GM19324 (cell line): ENCODE measurements at regions not wholly inside any gene's neighbourhood (a gene's known extent, or its start where the extent isn't known, plus 50 kb on each side); places are given as distances from the start of the nearest gene placed in this dataset.

Experiments used
- ATAC-seq: cut with Tn5 transposase; IDR thresholded peaks from one replicate; pipeline ENCODE4 v1.9.1; 2021; ENCODE audit warnings: mild to moderate bottlenecking, moderate library complexity; ENCODE audit not compliant: unreplicated experiment, low FRiP score

DNA sequence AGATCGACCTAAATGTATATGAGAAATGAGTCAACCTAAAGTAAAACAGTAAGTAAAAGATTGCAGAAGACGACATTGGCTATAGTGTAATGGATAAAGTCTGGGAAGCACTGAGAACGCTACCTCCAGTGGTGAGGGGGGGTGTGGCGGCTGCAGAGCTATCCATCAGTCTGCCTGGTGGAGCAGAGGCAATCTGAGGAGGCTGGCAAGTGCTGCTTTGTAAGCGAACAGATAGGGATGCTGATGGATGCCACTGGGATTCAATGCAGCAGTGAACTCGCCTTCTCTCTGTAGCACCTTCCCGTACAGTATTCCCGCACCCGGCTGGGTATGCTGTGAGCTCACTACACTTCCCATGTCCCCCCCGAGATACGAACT lies 261.5 kb downstream of the NSG2 start:
- no peak for ATAC-seq

DNA sequence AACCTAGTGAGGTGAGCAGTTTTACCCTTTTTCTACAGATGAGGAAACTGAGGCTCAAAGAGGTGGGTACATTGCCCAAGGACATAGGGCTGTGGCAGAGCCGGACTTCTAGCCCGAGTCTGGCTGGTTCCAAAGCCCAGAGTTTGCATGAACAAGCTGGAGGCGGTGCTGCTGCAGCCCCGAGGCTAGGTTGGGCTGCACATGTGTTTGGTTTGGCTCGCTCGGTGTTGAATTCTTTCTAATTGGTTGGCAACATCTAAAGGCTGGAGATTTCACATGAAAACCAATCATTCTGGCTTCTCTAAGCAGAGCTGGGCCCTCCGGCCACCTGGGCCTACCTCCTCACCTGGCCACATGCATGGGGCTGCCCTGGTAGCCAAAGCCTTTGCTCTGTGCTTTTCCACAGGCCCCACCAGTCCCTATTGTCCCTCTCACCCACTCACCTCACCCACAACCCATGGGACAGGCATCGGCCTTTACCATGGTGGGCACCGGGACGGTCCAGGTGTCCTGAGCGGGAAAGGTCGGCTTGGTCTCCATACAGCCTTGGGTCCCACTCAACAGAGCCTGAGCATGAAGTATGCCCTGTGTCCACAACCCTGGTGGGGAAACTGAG lies 262.3 kb downstream of the NSG2 start:
- no peak for ATAC-seq

DNA sequence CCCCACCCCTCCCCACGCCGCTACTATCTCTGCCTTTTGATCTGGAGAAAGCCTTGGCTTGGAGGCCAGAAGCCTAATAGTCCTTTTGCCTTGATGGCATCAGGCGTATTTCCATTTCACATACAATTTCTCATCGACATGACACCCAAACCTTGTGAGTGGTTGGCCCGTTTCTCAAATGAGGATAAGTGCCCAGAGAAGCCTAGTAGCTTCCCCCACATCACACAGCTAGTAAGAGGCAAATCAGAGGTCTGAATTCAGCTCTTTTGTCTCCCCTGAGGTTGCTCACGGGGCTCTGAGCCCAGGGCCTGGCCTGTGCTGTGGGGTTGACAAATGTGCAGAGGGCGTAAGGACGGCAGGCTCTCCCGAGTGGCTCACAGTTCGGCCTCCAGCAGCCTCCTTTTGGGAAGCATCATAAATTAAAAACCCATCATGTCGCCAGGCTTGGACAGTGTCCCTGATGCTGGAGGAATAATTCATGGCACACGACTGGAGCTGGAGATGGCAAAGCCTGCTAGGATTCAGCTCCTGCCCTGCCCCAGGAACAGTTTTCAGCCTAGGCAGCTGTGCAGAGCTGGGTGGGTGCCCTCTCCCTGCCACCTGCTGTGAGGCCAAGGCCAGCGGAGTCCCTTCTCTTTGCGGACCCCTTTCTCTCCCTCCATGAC lies 263.8 kb downstream of the NSG2 start:
- no peak for ATAC-seq

GRCh38 chr5:174310243-174310642 lies 264.7 kb downstream of the NSG2 start:
- ATAC-seq, result no peak

DNA sequence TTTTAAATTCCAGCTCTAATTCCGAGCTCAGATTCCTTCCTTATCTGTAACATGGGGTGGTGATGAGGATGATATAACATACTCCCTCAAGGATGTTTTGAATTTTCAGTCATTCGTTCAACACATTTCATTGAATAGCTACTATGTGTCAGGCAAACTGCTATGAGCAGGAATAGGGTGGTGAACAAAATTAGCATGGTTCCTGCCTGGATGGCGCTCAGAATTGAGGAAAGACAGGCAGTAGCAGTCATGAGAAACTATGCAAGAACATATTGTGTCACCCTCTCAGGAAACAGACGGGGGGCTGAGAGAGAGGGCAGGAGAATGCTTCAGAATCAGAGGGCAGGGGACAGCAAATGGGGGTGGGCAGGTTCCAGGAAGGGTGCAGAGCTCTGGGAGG lies 265.2 kb downstream of the NSG2 start:
- no peak for ATAC-seq

GRCh38 chr5:174311121-174311520 lies 265.6 kb downstream of the NSG2 start:
- no peak for ATAC-seq

DNA sequence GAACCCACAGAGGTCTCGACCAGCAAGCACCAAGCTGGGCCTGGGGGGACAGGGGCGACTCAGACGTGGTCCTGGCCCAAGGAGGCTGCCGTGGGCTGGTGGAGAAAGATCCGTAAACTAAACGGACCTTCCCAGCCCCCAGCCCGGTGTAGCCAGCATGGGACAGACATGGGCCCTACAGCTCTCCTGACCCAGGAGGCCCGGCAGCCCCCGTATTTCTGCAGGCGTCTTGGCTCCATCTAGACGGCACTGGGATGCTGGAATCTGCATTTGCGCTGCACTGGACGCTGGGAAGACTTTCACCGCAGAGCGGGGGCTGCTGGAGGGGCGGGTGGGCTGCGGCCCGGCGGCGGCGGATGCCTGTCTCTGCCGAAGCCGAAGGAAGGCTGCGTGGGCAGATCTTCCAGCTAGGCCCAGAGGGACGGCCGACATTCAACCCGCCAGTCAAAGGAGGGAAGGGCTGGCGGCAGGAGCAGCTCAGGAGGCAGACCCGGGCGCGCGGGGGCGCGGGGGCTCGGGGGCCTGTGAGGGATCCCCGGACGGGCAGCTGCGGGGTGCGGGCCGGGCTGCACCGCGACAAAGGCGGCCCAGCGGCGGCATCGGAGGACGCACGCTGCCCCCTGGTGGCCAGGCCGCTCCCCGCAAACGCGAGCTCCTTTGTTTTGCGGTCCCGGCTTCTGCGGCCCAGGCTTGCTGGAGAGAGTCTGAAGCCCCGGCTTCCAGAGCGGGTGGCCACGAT lies 266.2 kb downstream of the NSG2 start:
- peak; percentile 61 for ATAC-seq

DNA sequence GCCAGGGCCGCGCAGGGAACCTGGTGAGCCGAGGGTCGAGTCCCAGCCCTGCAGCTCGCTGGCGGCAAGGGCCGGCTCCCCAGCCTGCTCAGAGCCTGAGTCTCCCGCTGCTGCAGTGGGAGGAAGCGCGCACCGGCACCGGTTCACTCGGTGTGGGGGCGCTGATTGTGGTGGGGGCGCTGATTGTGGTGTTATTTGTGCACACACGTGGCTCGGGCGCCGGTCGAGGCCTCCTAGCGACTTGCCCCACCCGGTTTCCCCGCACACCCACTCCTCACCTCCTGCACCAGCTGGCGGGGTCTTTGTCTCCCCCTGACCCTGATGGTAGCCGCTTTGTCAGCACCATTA lies 266.7 kb downstream of the NSG2 start:
- peak; percentile 5 for ATAC-seq

DNA sequence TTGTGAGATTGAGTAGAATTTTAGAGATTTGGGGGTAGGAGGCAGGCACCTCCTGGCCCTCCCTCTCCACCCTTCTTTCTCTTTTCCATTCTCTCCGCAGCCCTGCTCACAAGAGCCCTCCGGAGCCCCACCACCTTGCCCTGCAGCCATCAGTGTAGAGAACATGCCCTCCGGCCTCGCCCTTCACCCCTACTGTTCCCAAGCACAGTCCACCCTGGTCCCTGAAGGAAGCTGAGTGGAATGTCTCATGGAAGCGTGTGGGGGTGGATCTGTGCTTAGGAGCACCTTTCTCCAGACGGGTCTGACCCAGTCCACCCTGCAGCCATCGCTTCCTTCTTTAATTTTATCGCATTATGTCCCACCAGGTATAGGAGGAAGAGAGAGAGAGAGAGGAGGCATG lies 267.1 kb downstream of the NSG2 start:
- ATAC-seq, result no peak

DNA sequence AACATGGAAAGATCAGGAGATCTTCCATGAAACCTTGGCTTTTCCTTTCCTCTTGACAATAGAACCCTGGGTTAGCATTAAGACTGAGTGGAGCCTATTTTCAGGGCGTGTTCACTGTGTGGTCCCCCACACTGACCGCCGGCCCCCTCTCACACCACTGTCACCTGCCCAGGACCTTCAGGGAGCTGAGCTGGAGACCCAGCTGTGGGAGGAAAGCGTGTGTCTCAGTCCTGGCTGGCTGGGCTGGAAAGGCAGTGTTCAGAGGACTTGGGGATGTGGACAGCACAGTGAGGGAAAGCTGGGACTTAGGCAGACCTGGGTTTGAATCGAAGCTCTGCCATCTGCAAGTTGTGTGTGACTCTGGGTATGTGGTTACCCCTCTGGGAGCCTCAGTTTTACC lies 268.1 kb downstream of the NSG2 start:
- no peak for ATAC-seq

DNA sequence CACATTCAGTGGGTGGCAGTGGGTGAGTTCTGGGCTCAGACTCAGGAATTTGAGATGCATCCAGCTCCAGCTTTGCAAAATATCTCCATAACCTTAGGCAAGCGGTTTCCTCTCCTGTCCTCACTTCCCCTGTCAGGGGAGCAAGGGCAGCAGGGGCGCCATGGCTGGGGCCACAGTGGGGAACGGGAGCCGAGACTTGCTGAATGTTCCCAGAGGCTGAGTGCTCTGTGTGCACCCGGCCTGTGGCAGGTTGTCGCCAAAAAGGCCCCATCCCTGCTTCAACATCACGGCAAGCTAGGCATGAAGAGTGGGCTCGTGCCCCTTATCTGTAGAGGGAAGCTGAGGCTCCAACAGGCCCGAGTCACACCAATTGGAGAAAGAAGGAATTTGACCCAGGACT lies 268.8 kb downstream of the NSG2 start:
- ATAC-seq, result no peak

- ATAC-seq, result no peak
Observed at GRCh38 chr5:174315471-174315870, 270.0 kb downstream of the NSG2 start.

DNA sequence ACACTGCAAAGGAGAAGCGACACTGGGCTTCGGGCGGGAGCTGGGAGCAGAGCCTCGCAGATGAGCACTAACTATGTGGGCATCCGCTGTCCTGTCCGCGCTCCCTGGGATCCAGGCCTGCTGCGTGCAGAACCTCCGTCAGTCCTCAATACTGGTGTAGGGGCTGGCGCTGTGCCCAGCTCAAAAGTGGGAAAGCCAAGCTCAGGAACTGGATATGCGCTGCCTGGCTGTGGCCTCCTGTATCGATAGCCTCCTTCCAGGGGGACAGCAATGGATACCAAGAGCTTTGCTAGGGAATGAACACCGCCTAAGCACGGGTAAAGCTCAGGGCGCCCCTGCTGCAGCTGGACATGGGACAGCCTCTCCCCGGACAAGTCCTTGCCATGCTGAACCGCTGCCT lies 270.4 kb downstream of the NSG2 start:
- no peak for ATAC-seq

DNA sequence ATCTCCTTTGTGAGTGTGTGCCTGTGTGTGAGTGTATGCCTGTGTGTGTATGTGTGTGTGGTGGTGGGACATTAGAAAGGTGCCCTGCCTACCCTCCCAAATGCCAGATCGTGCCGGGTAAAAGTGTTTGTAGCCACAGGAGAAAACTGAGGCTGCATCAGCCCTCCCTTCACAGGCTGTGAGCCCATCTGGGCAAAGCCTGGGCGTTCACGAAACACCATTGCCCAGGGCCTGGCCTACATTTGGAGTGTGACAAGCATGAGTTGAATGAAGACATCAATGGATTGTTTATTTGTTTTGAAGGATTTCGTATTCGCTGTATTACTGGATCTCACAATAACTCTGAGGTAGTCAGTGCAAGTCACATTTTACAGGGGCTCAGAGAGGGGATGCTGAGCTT lies 270.8 kb downstream of the NSG2 start:
- no peak for ATAC-seq

- ATAC-seq, result no peak
Observed at GRCh38 chr5:174317256-174317894, 271.9 kb downstream of the NSG2 start.

DNA sequence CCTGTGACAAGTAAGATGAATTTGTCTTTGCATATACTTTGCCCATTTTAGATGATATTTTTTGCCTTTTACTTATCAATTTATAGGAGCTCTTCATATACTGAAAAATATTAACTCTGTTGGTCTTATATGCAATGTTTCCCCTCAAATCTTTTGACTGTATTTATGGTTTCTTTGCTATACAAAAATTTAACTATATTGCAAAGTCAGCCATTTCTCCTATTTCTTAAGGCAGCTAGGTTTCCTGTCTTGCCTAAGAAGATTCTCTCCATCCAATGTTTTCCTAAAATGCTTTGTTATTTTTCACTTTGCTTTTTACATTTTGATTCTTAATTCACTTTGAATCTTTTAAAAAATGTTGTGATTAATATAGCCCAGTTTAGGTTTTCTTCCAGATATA lies 273.1 kb downstream of the NSG2 start:
- ATAC-seq, result no peak

DNA sequence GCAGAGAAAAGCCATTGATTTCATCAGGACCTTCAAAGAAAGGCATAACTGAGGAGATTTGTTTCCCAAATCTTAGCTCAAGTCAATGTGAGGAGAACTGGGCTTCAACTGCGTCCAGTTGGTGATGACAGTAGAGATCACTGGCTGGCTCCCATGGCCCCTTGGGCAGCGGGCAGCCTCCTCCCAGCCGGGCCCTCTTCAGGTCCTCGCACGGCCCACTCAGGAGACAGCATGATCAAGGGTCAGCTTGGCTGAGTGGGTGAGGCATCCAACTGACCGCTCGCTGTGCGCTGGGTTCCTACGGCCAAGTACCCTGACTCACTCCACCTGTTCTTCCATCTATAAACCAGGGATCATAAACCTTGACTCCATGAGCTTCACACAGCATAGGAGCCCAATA lies 274.0 kb downstream of the NSG2 start:
- no peak for ATAC-seq

- no peak for ATAC-seq
Observed at GRCh38 chr5:174320051-174320450, 274.5 kb downstream of the NSG2 start.

- peak; percentile 62 for ATAC-seq
Observed at GRCh38 chr5:174323878-174324281, 278.4 kb downstream of the NSG2 start.

DNA sequence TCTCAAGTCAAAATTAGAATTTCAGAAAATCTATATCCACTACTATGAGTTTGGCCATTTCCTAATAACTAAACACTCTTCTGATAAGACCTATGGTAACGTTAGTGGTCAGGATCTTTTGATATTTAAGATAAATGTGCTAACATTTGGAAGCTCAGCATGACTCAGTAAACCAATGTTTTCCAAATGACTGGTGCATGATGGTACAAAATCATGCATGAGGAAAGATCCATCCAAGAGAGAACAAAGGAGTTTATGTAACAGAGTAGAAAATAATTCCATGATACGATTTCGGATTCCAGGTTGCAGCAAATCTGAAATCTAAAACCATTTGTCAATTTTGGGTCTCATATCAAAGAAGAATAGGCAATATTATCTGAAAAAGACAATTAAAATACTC lies 279.2 kb downstream of the NSG2 start:
- no peak for ATAC-seq

- ATAC-seq, result no peak
Observed at GRCh38 chr5:174325431-174325830, 279.9 kb downstream of the NSG2 start.

DNA sequence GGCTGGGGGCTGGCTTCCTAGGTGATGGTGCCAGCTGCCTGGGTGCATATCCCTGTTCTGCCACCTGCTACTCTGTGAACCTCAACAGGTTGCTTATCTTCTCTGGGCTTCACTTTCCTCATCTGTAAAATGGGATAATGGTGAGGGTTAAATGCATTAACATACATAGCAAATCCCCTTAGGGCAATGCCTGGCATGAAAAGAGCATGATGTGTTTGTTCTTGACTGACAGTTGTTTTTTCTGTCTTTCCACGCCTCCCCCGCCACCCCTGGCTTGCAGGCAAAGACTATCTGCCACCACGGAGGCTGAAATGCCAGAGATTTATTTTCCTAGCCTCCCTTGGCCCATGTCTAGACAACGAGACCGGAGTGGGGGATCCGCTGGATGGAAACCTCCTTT lies 280.5 kb downstream of the NSG2 start:
- ATAC-seq, result no peak
